H1 (cell line): ENCODE measurements at regions not wholly inside any gene's neighbourhood (a gene's known extent, or its start where the extent isn't known, plus 50 kb on each side); places are given as distances from the start of the nearest gene placed in this dataset.

Source experiments
- CBX8 ChIP-seq: fragments of 300-800, 300-1000 bp; sonication (generic); IDR thresholded peaks from 2 replicates; pipeline ENCODE4 v1.7.1; 2016; ENCODE audit warnings: low read depth, low read length, borderline replicate concordance
- CEBPB ChIP-seq: IDR thresholded peaks from 2 replicates; pipeline ENCODE4 v1.6.1; 2012; ENCODE audit warnings: low read depth, low read length
- CTCF ChIP-seq, 3 experiments: IDR thresholded peaks; 1 replicate in 2 of 3; 2 replicates in 1 of 3; pipeline versions ENCODE4 v1.5.1 to v1.6.1; 2011; ENCODE audit warnings: low read length in 3 of 3, mild to moderate bottlenecking in 3 of 3, inconsistent platforms in 2 of 3, low read depth in 1 of 3, moderate library complexity in 1 of 3; ENCODE audit not compliant: insufficient read depth in 1 of 3; ENCODE audit errors: control extremely low read depth in 1 of 3
- EZH2 ChIP-seq: fragments of 200-600 bp; sonication (generic); IDR thresholded peaks from 2 replicates; pipeline ENCODE4 v1.7.1; 2012; ENCODE audit warnings: low read depth, mild to moderate bottlenecking, moderate library complexity, low read length, inconsistent platforms; ENCODE audit not compliant: severe bottlenecking
- POLR2AphosphoS5 ChIP-seq: IDR thresholded peaks from 2 replicates; pipeline ENCODE4 v1.6.1; 2011; ENCODE audit warnings: low read depth, low read length
- RBBP5 ChIP-seq: IDR thresholded peaks from 2 replicates; pipeline ENCODE4 v1.7.1; 2012; ENCODE audit warnings: low read depth, mild to moderate bottlenecking, inconsistent platforms, low read length, moderate library complexity, borderline replicate concordance
- RNF2 ChIP-seq: fragments of 200-900, 300-1000 bp; sonication (generic); IDR thresholded peaks from 2 replicates; pipeline ENCODE4 v1.7.1; 2016; ENCODE audit warnings: borderline replicate concordance, low read depth, mild to moderate bottlenecking, antibody characterized with exemption, low read length; ENCODE audit not compliant: poor library complexity, severe bottlenecking; ENCODE audit errors: missing control alignments
- TF ChIP-seq, protein P1 (sequence below): IDR thresholded peaks from 2 replicates; pipeline ENCODE4 v1.6.1; 2011; ENCODE audit warnings: low read length, improper control_type of control experiment
- TF ChIP-seq, protein P2 (sequence below): IDR thresholded peaks from 2 replicates; pipeline ENCODE4 v1.6.1; 2011; ENCODE audit warnings: low read depth, mild to moderate bottlenecking, low read length; ENCODE audit not compliant: insufficient read depth

DNA sequence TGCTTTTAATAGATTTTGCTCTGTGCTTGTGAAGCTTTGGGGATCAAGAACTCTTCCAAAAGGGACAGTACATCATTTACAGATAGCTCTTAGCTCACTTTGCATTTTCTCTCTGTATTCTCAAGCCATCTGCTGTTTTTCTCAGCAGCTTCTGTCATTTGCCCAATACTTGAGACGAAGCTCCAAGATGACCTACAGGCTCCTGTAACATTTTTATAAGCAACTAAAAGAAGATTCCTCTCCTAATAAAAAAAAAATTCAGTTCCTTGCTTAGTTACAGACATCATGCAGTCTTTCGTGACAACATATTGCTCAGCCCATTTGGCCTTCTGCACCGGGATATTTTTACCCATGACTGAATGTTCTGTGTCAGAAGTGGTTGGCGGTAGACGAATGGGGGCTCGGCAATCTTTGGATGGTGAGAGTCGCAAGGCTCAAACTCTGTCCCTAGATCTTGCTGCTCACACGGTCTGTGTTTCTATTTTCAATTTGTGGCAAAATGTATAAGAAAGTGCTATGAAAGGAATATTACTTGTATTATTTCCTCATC is 215.6 kb downstream of the FSCB start:
- TF ChIP-seq RBBP5 (no peak), POLR2AphosphoS5 (no peak), CEBPB (no peak), CTCF (IDR thresholded peaks at IDR 0.05; ENCODE audit: control extremely low read depth in 1 of 3, insufficient read depth in 1 of 3, low read depth in 1 of 3, low read length in 3 of 3) (no peak), CBX8 (no peak), RNF2 (no peak), EZH2 (no peak)
- TF ChIP-seq, protein P1, sequence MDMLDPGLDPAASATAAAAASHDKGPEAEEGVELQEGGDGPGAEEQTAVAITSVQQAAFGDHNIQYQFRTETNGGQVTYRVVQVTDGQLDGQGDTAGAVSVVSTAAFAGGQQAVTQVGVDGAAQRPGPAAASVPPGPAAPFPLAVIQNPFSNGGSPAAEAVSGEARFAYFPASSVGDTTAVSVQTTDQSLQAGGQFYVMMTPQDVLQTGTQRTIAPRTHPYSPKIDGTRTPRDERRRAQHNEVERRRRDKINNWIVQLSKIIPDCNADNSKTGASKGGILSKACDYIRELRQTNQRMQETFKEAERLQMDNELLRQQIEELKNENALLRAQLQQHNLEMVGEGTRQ = no peak
- TF ChIP-seq, protein P2, sequence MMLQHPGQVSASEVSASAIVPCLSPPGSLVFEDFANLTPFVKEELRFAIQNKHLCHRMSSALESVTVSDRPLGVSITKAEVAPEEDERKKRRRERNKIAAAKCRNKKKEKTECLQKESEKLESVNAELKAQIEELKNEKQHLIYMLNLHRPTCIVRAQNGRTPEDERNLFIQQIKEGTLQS = no peak
